Uterus (tissue), 3 donors: ENCODE measurements at regions not wholly inside any gene's neighbourhood (a gene's known extent, or its start where the extent isn't known, plus 50 kb on each side); places are given as distances from the start of the nearest gene placed in this dataset.

Experiments
- DNase-seq, 2 donors: peaks; one replicate each; pipeline ENCODE4 v3.0.0-alpha.2; 2019 to 2020
- H3K27ac ChIP-seq, 2 donors: fragments of 200-600 bp; sonication (generic); 1 replicate in 1 of 2; 2 replicates in 1 of 2; pipeline ENCODE4 v1.5.1; 2016 to 2018
- H3K27me3 ChIP-seq, 2 donors: fragments of 200-600 bp; sonication (generic); one replicate each; pipeline ENCODE4 v1.5.1; 2018 to 2019; ENCODE audit warnings: control low read depth in 1 of 2
- H3K36me3 ChIP-seq, 2 donors: fragments of 200-600 bp; sonication (generic); one replicate each; pipeline ENCODE4 v1.5.1; 2019; ENCODE audit warnings: control low read depth in 1 of 2
- H3K4me1 ChIP-seq, 2 donors: fragments of 200-600 bp; sonication (generic); one replicate each; pipeline ENCODE4 v1.5.1; 2018 to 2019; ENCODE audit warnings: control low read depth in 1 of 2
- H3K4me3 ChIP-seq, 2 donors: fragments of 200-600 bp; sonication (generic); 1 replicate in 1 of 2; 2 replicates in 1 of 2; pipeline ENCODE4 v1.5.1; 2018 to 2019; ENCODE audit warnings: mild to moderate bottlenecking in 1 of 2
- H3K9me3 ChIP-seq, 2 donors: fragments of 200-600 bp; sonication (generic); one replicate each; pipeline ENCODE4 v1.5.1; 2019; ENCODE audit warnings: control low read depth in 1 of 2
- CTCF ChIP-seq, 4 experiments: fragments of 200-600 bp in 2 of 4; fragments of 450-650 bp in 2 of 4; sonication (generic) in 2 of 4; IDR thresholded peaks; one replicate each; pipeline ENCODE4 v1.5.1; 2016 to 2019; ENCODE audit warnings: antibody characterized with exemption in 4 of 4, mild to moderate bottlenecking in 2 of 4, moderate library complexity in 1 of 4
- POLR2A ChIP-seq, 2 donors: fragments of 450-650 bp; IDR thresholded peaks; one replicate each; pipeline ENCODE4 v1.6.1; 2016; ENCODE audit warnings: antibody characterized with exemption in 2 of 2, mild to moderate bottlenecking in 1 of 2, moderate library complexity in 1 of 2
- intact Hi-C: fragments of 100-400 bp; cut with DNase I; formaldehyde crosslinking; loops from one replicate; pipeline ENCODE4 v1.15.1; 2023; ENCODE audit warnings: low total_unique reads
- donor health status: DM: yes; HTN: yes; CAD: no.

GRCh38 chr4:127293496-127293895 lies 339.3 kb upstream of the INTU start:
- DNase-seq: no peak
- TF ChIP-seq CTCF (IDR thresholded peaks at IDR 0.05) (no peak), POLR2A (IDR thresholded peaks at IDR 0.05) (no peak)
- Histone ChIP-seq H3K4me3 (no peak overlapping the region), H3K36me3 (no peaks in the 10 kb centered on the region), H3K27me3 (no peaks in the 10 kb centered on the region), H3K27ac (no peak overlapping the region), H3K4me1 (no peaks in the 10 kb centered on the region), H3K9me3 (no peaks in the 10 kb centered on the region)
- intact Hi-C loops: no loop called here

- Histone ChIP-seq H3K36me3 (no peaks in the 10 kb centered on the region), H3K9me3 (no peaks in the 10 kb centered on the region), H3K4me3 (no peak overlapping the region), H3K4me1 (no peaks in the 10 kb centered on the region), H3K27ac (no peak overlapping the region), H3K27me3 (no peaks in the 10 kb centered on the region)
- TF ChIP-seq POLR2A (IDR thresholded peaks at IDR 0.05): no peak
- no peak for TF ChIP-seq CTCF (IDR thresholded peaks at IDR 0.05)
- DNase-seq: no peak
- intact Hi-C loops: no loop called here
These were observed 328.4 kb upstream of the INTU start for GRCh38 chr4:127304356-127304755.

- no peaks in the 10 kb centered on the region for H3K27me3 ChIP-seq
- H3K4me1 ChIP-seq: no peaks in the 10 kb centered on the region
- H3K9me3 ChIP-seq: no peaks in the 10 kb centered on the region
- H3K4me3 ChIP-seq: no peak overlapping the region
- no peak for TF ChIP-seq POLR2A (IDR thresholded peaks at IDR 0.05)
- no peak for TF ChIP-seq CTCF (IDR thresholded peaks at IDR 0.05)
- no peak overlapping the region for H3K27ac ChIP-seq
- intact Hi-C loops: no loop called here
- no peaks in the 10 kb centered on the region for H3K36me3 ChIP-seq
- DNase-seq: no peak
These were observed 324.8 kb upstream of the INTU start for GRCh38 chr4:127307996-127308395.

- Histone ChIP-seq H3K9me3 (peaks cover 0 to 10% of the 10 kb centered on the region in 2 donors), H3K4me1 (no peaks in the 10 kb centered on the region), H3K4me3 (no peak overlapping the region), H3K27ac (no peak overlapping the region), H3K27me3 (no peaks in the 10 kb centered on the region), H3K36me3 (no peaks in the 10 kb centered on the region)
- TF ChIP-seq CTCF (IDR thresholded peaks at IDR 0.05) (no peak), POLR2A (IDR thresholded peaks at IDR 0.05) (no peak)
- intact Hi-C loops: no loop called here
- DNase-seq: no peak
These were observed 323.2 kb upstream of the INTU start for GRCh38 chr4:127309369-127310102.

- no peak overlapping the region for H3K27ac ChIP-seq
- no peaks in the 10 kb centered on the region for H3K27me3 ChIP-seq
- intact Hi-C loops: no loop called here
- no peaks in the 10 kb centered on the region for H3K36me3 ChIP-seq
- TF ChIP-seq CTCF (IDR thresholded peaks at IDR 0.05): no peak
- DNase-seq: no peak
- no peak overlapping the region for H3K4me3 ChIP-seq
- peaks cover 0 to 10% of the 10 kb centered on the region in 2 donors for H3K9me3 ChIP-seq
- H3K4me1 ChIP-seq: no peaks in the 10 kb centered on the region
These were observed 321.4 kb upstream of the INTU start for GRCh38 chr4:127311371-127311770.
